PC-9 (cell line): ENCODE measurements at regions not wholly inside any gene's neighbourhood (a gene's known extent, or its start where the extent isn't known, plus 50 kb on each side); places are given as distances from the start of the nearest gene placed in this dataset.

Experiments
- BruUV-seq: library from RNA; stranded (reverse); fragments of 400-500 nt; replicated peaks from 2 replicates; lab custom pipeline; 2021; lab: Mats Ljungman, UMichigan
- CTCF ChIA-PET: fragments of 300-600 bp; sonication (Branson Sonifier 250); formaldehyde crosslinking; loops from one replicate; lab custom pipeline; 2022; ENCODE audit warnings: antibody characterized with exemption; lab: Charles Lee
- POLR2A ChIA-PET: fragments of 300-600 bp; sonication (Branson Sonifier 250); formaldehyde crosslinking; loops from one replicate; lab custom pipeline; 2022; ENCODE audit warnings: antibody characterized with exemption; ENCODE audit not compliant: unreplicated experiment; lab: Charles Lee
- DNase-seq, 2 experiments: peaks; one replicate each; pipeline versions ENCODE4 v3.0.0 to v3.0.0-alpha.2; 2015 to 2022; ENCODE audit warnings: mixed read lengths in 1 of 2
- H2AFZ ChIP-seq: fragments of 200-600 bp; sonication (generic); 2 replicates; pipeline ENCODE4 v1.8.1; 2017; ENCODE audit warnings: antibody characterized with exemption
- H3F3A ChIP-seq: fragments of 200-600 bp; sonication (generic); 2 replicates; pipeline ENCODE4 v1.8.1; 2017; ENCODE audit warnings: antibody characterized with exemption, mild to moderate bottlenecking, low read depth; ENCODE audit not compliant: insufficient read depth
- H3K27ac ChIP-seq: fragments of 200-600 bp; sonication (generic); 2 replicates; pipeline ENCODE4 v1.6.1; 2016; ENCODE audit warnings: mixed run types
- H3K27me3 ChIP-seq: fragments of 200-600 bp; sonication (generic); 2 replicates; pipeline ENCODE4 v1.6.1; 2016; ENCODE audit warnings: low read depth, mixed run types; ENCODE audit not compliant: insufficient read depth
- H3K36me3 ChIP-seq: fragments of 200-600 bp; sonication (generic); 2 replicates; pipeline ENCODE4 v1.6.1; 2016; ENCODE audit warnings: low read depth, mixed run types
- H3K4me1 ChIP-seq: fragments of 200-600 bp; sonication (generic); replicated peaks from 2 replicates; pipeline ENCODE4 v1.6.1; 2016; ENCODE audit warnings: mixed run types; ENCODE audit not compliant: insufficient read depth
- H3K4me2 ChIP-seq: fragments of 200-600 bp; sonication (generic); 2 replicates; pipeline ENCODE4 v1.6.1; 2017; ENCODE audit warnings: mixed run types
- H3K4me3 ChIP-seq: fragments of 200-600 bp; sonication (generic); 2 replicates; pipeline ENCODE4 v1.6.1; 2016; ENCODE audit warnings: mixed run types
- H3K79me2 ChIP-seq: fragments of 200-600 bp; sonication (generic); 2 replicates; pipeline ENCODE4 v1.6.1; 2017; ENCODE audit warnings: low read depth, mixed run types
- H3K9me2 ChIP-seq: fragments of 200-600 bp; sonication (generic); 2 replicates; pipeline ENCODE4 v1.8.1; 2017; ENCODE audit warnings: mild to moderate bottlenecking; ENCODE audit not compliant: insufficient read depth
- H3K9me3 ChIP-seq: fragments of 200-600 bp; sonication (generic); 2 replicates; pipeline ENCODE4 v1.8.1; 2016; ENCODE audit warnings: low read depth; ENCODE audit not compliant: insufficient read depth
- H4K20me1 ChIP-seq: fragments of 200-600 bp; sonication (generic); 2 replicates; pipeline ENCODE4 v1.8.1; 2017; ENCODE audit not compliant: insufficient read depth
- EZH2 ChIP-seq: fragments of 200-600 bp; sonication (generic); IDR thresholded peaks from 2 replicates; pipeline ENCODE4 v1.8.0; 2017; ENCODE audit warnings: antibody characterized with exemption, low read depth
- intact Hi-C: fragments of 100-400 bp; cut with micrococcal nuclease; formaldehyde crosslinking; loops from one replicate; pipeline ENCODE4 v1.10.0; 2022; ENCODE audit not compliant: unreplicated experiment
- TF ChIP-seq, protein P1 (sequence below): fragments of 200-600 bp; sonication (generic); conservative IDR thresholded peaks from 2 replicates; pipeline ENCODE4 v1.6.1; 2017; ENCODE audit warnings: mixed run types, antibody characterized with exemption, mild to moderate bottlenecking, moderate library complexity

DNA sequence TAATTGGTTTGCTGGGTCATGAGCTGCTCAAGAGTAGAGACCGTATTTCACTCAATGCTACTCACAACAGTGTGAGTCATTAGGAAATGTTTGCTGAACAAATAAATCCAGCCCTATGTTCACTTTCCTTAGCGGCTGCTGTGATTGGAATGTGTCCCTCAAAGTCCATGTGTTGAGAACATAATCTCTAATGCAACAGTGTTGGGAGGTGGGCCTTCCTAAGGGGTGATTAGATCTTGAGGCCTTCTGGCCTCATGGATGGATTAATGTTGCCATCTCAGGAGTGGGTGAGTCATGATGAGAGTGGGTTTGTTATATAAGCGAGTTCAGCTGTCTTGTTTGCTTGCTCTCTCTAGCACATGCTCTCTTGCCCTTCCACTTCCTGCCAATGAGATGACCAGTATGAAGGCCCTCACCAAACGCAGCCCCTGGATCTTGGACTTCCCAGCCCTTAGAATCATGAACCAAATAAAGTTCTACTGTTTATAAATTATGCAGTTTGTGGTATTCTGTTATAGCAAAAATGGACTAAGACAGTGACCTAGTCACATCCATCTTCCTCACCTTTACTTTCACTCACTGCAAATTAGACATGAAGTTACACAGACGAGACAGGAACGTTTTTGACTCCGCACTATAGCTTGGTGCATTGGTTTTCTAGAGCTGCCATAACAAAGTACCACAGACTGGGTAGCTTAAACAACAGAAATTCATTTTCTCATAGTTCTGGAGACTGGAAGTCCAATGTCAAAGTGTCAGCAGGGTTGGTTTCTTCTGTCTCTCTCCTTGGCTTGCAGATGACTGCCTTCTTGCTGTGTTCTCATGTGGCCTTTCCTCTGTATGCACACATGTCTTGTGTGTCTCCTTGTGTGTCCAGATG lies 50.9 kb upstream of the FAM169A start:
- Histone ChIP-seq H3K9me2 (no peaks in the 10 kb centered on the region), H3K27ac (peak overlapping the region; percentile 67), H3K9me3 (peaks cover 8% of the 10 kb centered on the region; the same call in 1 of the 2 replicates), H3K36me3 (no peaks in the 10 kb centered on the region), H2AFZ (peak overlapping the region; percentile 16; the same call in 1 of the 2 replicates), H4K20me1 (no peaks in the 10 kb centered on the region), H3K4me2 (peak overlapping the region; percentile 31), H3K4me3 (no peak overlapping the region), H3K79me2 (no peaks in the 10 kb centered on the region), H3K4me1 (peaks cover 22% of the 10 kb centered on the region), H3K27me3 (no peaks in the 10 kb centered on the region), H3F3A (peaks cover 14% of the 10 kb centered on the region)
- intact Hi-C loops, result loop anchor here (5.0 kb wide), 2 partner anchors 155 to 1015 kb away; no protein-coding TSS in a partner anchor
- CTCF ChIA-PET, result interaction anchor here (0.7 kb wide), 1 partner anchor 8 kb away, joined by 6 read pairs; no protein-coding TSS in a partner anchor
- DNase-seq, result peak; percentile 43 to 98
- POLR2A ChIA-PET, result interaction anchor here (0.6 kb wide), 2 partner anchors 38 to 137 kb away, joined by 3 to 6 read pairs; no protein-coding TSS in a partner anchor
- BruUV-seq, result no TSS peak
- TF ChIP-seq, protein P1, sequence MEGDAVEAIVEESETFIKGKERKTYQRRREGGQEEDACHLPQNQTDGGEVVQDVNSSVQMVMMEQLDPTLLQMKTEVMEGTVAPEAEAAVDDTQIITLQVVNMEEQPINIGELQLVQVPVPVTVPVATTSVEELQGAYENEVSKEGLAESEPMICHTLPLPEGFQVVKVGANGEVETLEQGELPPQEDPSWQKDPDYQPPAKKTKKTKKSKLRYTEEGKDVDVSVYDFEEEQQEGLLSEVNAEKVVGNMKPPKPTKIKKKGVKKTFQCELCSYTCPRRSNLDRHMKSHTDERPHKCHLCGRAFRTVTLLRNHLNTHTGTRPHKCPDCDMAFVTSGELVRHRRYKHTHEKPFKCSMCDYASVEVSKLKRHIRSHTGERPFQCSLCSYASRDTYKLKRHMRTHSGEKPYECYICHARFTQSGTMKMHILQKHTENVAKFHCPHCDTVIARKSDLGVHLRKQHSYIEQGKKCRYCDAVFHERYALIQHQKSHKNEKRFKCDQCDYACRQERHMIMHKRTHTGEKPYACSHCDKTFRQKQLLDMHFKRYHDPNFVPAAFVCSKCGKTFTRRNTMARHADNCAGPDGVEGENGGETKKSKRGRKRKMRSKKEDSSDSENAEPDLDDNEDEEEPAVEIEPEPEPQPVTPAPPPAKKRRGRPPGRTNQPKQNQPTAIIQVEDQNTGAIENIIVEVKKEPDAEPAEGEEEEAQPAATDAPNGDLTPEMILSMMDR, result no peak
- no peak for TF ChIP-seq EZH2
